ENCODE measurements at regions not wholly inside any gene's neighbourhood (a gene's known extent, or its start where the extent isn't known, plus 50 kb on each side); places are given as distances from the start of the nearest gene placed in this dataset.

DNA sequence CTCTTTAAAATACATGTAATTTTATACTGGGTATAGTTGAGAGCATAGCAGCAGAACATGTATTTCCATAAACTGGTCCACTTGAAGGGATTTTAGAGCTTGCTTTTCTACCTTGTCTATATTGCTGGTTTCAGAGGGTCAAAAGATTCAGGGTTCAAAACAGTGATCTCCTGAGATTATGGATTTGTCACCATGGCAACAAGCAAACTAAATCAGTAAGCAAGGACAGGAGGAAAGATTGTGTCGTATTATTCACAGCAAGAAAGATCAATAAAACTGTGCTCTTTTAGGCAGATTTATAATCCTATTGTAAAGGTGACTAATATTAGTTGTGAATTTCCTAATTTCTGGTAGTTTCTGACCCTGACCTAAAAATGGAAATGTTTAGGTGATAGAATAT lies 496.4 kb downstream of the LMO7 start:
- no peak for DNase-seq (ENCODE audit: low read depth in 2 of 3, low spot score in 2 of 3)

DNA sequence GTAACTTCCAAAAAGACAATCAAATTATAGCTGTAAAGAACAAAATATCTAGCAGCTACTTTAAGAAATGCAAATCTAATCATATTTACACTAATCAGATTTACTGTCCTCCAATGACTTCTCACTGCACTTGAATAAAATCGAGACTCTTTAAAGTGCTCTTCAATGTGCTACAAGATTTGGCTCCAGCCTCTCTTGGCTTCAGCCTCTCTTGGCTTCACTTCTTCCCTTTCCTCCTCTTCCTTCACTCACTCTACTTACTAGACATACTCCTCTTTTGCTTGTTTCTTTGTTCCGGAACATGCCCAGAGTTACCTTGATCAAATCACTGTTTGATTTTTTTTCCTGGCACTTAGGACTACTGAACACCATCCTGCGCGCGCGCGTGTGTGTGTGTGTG lies 495.4 kb downstream of the LMO7 start:
- no peak for DNase-seq (ENCODE audit: low read depth in 2 of 3, low spot score in 2 of 3)

DNA sequence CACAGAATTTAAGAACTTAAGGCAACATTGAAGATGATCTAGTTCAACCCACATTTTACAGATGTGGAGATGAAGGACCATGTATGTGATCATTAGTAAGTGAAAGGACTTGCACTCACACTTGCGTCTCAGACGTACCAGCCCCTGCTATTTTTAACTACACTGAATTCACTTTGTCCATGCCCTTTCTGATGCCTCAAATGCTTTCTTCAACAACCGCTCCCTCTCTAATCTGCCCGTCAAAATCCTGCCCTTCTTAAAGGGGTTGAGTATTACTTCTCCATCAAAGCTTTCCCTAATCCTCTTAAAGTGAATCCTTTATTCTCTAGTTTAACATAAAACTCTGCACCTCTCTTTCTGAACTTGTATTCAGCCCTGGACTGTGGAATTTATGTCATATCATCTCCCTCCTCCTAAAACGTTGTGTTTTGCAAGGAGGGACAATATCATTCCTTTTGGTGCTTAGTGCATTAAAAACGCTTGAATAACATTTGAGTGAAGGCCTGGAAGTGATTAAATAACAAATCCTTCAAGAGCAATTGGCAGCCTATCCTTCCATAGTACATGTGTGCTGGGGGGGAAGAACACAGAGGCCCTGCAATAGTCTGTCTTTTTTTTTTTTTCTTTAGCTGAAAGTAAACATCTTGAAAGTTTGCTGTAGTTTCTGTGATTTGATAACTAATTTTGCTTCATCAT lies 493.3 kb downstream of the LMO7 start:
- DNase-seq (ENCODE audit: low read depth in 2 of 3, low spot score in 2 of 3): no peak

DNA sequence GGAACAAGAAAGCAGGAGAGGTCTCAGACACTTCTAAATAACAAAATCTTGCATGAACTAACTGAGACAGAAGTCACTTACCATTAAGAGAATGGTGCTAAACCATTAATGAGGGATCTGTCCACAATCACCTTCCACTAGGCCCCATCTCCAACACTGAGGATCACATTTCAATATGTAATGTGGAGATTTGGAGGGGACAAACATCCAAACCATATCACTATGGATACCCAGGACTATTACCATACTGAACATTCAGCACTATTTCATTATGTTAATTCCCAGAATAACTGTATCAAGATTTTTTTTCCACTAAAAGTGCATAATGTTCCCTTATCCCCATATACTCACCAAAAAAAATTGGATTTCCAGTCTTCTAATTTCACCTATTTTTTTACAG lies 491.8 kb downstream of the LMO7 start:
- no peak for DNase-seq (ENCODE audit: low read depth in 2 of 3, low spot score in 2 of 3)

DNA sequence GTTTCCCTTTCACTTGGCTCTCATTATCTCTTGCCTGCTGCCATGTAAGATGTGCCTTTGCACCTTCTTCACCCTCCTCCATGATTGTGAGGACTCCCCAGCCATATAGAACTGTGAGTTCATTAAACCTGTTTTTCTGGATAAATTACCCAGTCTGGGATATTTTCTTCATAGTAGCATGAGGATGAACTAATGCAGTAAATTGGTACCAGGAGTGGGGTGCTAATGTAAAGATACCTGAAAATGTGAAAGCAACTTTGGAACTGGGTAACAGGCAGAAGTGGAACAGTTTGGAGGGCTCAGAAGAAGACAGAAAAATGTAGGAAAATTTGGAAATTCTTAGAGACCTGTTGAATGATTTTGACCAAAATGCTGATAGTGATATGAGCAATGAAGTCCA lies 487.4 kb downstream of the LMO7 start:
- DNase-seq (ENCODE audit: low read depth in 2 of 3, low spot score in 2 of 3): no peak

DNA sequence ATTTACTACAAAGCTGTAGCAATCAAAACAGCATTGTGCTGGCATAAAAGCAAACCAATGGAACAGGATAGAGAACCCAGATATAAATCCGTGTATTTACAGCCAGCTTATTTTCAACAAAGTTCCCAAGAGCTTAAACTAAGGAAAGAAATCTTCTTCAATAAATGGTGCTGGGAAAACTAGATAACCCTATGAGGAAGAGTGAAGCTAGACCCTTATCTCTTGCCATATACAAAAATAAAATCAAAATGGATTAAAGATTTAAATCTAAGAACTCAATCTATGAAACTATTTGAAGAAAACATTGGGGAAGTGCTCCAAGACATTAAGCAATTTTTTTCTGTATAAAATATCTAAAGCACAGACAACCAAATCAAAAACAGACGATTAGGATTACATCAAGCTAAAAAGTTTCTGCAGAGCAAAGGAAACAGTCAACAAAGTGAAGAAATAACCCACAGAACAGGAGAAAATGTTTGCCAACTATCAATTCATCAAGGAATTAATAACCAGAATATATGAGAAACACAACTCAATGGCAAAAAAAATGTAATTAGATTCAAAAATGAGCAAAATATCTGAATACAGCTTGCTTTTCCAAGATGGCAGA lies 480.7 kb downstream of the LMO7 start:
- DNase-seq (ENCODE audit: low read depth in 2 of 3, low spot score in 2 of 3): no peak

DNA sequence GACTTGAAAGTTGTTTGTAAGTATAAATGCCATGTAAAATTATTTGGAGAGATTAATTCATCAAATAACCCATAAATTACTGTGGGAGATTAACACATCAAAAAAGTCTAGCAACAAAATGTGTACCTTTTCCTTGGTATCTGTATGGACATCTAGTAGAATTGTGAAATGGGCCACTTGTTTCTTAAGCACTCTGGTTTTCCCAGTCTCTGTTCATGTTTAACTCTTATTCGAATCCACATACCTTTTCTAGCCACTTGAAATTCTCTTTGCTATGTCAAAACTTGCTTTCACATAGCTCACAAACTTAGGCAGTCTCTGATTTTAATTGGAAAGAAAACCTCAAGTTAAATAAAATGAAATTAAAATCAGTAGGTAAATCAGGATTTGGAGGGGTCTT lies 470.6 kb downstream of the LMO7 start:
- no peak for DNase-seq (ENCODE audit: low read depth in 2 of 3, low spot score in 2 of 3)

DNA sequence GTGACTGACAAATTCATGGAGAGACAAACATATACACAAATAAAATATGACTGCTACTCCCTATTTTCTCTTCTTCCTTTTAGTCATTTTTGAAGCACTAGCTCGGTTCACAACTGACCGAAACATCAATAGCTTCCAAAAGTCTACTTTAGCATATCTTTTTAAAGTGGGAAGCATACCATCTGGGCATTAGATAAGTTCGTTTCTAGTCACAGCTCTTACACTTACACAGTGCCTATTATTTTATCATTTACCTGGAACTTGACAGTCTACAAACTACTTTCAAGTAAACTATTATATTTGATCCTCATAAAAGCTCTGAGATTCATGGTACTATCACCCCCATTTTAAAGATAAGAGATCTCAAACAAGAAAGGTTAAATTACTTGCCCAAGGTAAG lies 458.5 kb downstream of the LMO7 start:
- no peak for DNase-seq (ENCODE audit: low read depth in 2 of 3, low spot score in 2 of 3)

DNA sequence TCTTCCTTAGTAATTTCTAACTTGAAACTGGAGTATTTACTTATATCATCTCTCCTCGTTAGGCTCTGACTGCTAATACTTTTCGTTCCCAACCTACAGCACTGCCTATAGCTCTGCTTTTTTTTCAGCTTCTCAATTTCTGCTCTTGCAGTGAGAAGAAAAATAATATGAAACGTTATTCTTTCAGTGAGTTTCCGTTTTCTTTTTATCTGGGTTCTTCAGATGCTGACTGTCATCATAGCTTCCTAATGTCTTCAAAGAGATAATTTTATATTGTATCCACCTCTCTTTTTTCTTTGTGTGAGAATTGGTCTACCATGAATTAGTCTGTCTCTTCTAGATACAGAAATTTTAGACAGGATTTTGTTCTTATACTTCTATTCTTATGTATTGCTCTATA lies 454.9 kb downstream of the LMO7 start:
- DNase-seq (ENCODE audit: low read depth in 2 of 3, low spot score in 2 of 3): no peak

DNA sequence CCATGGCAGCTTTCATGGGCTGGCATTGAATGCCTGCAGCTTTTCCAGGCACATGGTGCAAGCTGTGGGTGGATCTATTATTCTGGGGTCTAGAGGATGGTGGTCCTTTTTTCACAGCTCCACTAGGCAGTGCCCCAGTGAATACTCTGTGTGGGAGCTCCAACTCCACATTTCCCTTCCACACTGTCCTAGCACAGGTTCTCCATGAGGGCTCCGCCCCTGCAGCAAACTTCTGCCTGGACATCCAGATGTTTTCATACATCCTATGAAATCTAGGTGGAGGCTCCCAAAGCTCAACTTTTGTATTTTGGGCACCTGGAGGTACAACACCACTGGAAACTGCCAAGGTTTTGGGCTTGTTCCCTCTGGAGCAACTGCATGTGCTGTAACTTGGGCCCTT lies 450.6 kb downstream of the LMO7 start:
- DNase-seq (ENCODE audit: low read depth in 2 of 3, low spot score in 2 of 3): no peak

DNA sequence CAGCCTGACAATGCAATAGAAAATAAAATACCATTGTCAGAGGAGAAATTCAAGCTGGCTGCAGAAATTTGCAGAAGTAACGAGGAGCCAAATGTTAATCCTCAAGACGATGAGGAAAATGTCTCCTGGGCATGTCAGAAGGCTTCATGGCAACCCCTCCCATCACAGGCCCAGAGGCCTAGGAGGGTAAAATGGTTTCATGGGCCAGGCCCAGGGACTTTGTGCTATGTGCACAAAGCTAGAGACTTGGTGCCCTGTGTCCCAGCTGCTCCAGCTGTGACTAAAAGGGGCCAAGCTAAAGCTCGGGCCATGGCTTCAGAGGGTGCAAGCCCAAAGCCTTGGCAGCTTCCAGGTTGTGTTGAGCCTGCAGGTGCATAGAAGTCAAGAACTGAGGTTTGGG lies 431.7 kb downstream of the LMO7 start:
- no peak for DNase-seq (ENCODE audit: low read depth in 2 of 3, low spot score in 2 of 3)

DNA sequence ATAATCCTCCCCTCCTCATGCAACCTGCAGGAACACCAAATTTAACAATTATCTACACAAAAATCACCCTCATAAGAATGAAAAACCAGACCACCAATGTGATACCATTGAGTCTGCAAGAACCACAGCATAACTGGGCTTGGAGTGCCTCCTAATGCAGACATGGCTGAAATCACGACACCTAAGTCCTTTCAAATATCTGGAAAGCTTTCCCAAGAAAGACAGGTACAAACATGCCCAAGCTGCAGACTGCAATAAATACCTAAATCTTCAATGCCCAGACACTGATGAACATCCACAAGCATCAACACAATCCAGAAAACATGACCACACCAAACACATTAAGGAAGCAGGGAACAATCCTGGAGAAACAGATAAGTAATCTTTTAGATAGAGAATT lies 417.1 kb downstream of the LMO7 start:
- no peak for DNase-seq (ENCODE audit: low read depth in 2 of 3, low spot score in 2 of 3)

DNA sequence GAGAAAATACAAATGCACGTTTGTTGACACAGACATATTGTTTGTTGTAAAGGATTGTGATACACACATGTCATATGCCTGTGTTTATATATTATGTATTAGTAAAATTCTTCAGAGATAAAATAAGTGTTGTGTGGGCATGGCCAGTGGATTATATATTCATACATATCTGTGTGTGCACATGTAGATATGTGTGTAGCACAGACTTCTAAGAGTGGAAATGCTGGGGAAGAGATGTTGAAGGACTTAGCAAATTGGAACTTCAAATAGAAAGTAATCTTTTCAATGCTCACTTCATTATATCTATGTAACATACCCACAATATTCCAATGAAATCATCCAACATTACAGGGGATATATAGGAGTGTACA lies 413.2 kb downstream of the LMO7 start:
- DNase-seq (ENCODE audit: low read depth in 2 of 3, low spot score in 2 of 3): no peak

DNA sequence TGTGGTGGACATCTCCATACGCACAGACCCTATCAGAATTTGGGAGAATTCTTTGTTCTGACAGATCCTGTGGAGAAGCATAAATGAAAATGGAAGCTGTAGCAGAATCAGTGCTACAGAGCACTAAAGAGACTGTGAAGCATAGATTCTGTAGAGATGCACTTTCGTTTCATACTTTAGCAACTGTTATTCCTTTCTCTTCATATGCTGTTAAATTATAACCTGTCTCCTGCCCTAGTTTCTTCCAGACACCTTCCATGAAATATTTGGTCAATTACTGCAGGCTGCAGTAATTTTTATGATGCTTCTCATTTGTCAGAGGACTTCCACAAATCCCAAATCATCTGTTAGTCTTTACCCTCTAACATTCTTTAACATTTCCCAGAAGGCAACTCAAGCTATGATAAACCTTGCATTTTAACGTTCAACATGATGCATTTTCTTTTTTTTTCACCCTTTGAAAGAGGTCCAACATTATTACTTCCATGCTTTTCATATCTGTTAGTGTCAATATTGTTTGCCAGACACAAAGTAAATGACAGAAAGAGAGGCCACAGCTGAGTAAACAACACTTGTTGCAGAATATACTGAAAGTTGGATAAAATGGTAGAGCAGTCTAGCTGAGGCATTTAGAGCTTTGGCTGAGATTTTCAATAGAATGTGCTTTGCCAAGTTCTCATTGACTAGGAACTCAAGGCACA lies 412.7 kb downstream of the LMO7 start:
- DNase-seq (ENCODE audit: low read depth in 2 of 3, low spot score in 2 of 3): no peak

DNA sequence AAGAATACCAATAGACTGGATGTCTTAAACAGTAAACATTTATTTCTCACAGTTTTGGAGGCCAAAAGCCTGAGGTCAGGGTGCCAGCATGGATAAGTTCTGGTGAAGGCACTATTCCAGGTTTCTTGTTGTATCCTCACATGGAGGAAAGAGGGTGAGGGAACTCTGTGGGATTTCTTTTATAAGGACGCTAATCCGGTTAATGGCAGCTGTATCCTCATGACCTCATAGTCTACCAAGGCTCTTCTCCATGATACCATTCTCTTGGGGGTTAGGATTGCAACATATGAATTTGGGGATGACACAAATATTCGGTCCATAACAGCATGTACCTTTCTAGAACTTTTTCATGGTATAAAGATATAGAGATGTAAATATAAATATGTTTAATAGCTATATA lies 412.0 kb downstream of the LMO7 start:
- DNase-seq (ENCODE audit: low read depth in 2 of 3, low spot score in 2 of 3): no peak

DNA sequence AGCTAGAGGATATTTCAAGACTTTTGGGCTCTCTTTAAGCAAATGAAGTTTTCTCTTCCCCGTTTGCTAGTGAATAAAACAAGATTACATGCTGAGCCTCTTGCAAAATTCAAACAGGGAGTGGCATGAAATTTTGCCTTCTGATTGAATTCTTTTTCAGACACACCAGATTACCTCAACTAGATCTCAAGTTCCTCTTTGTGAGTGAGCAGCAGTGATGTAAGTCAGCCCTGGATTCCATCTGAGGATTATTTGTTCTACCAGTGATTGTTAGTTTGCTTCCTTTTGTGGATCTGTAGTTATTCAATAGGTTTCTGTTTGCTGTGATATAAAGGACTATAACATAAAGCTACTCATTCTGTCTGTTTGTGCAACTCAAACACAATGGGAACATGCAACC lies 407.7 kb downstream of the LMO7 start:
- no peak for DNase-seq (ENCODE audit: low read depth in 2 of 3, low spot score in 2 of 3)

DNA sequence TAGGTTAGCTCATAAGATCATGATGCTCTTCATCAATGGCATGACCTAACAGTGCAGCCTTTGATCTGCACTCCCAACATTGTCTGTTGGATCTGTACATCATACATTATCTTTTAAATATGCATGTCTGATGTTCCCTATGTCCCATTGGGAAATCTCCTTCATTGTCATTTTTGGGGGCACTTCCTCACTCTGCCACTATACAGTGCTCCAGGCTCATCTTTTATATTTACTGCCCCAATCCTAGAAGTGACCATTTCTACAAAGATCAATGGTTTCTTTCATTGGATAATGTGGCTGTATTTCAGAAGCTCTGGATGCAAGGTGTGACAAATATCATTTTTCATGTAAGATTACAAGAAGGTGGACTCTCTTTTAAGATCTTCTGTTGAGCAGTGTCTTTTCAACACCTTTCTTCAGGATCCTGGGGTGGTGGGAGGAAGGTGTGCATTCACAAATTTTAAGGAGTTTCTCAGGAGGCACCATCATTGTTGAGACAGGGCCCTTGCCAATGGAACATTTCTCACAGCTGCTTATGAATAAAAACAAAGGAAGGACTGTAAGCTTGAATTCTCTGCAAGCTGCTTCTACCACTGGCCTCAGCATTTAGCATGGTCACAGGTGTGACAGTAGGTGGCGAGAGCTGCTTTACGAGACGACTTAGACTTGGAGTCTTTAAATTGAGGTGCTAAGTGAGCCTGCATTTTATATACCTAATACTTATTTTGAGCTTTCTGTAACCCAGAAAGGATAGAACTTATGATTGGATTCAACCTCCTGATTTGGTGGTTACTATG lies 403.0 kb downstream of the LMO7 start:
- no peak for DNase-seq (ENCODE audit: low read depth in 2 of 3, low spot score in 2 of 3)

DNA sequence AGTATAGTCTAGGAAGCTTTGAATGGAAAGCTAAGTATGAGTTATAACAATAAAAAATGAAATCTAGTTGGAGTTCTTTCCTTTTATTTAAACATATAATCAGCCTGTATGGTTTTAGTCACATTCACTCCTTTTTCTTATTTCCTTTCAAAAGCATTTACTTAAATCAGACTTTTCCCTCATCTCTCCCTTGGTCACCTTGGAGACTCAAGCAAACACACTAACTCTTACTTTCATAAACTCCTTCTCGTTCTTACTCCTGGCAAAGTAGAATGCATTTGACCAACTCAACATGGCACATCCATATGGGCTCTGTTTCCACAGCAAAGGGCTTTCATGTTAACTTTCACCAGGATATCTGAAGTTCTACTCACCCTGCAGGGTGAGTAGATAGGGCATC lies 400.0 kb downstream of the LMO7 start:
- DNase-seq (ENCODE audit: low read depth in 2 of 3, low spot score in 2 of 3): no peak

DNA sequence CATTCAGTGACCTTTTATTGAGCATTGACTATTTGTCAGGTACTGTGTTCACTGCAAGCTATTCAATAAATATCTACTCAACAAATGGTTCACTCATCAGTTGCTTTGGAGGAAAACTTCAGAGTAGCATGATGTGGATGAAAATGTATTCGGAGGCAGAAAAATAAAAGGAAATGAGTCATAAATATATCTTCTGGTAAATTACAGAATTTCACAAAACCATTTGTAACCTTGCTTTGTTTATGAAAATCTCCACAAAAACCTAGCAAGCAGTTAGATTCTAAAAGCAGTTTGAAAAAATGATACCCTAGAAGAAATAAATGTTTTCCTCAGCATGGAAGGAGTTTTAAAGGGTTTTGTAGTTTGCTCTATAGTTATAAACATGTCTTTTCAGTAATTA lies 399.6 kb downstream of the LMO7 start:
- no peak for DNase-seq (ENCODE audit: low read depth in 2 of 3, low spot score in 2 of 3)

DNA sequence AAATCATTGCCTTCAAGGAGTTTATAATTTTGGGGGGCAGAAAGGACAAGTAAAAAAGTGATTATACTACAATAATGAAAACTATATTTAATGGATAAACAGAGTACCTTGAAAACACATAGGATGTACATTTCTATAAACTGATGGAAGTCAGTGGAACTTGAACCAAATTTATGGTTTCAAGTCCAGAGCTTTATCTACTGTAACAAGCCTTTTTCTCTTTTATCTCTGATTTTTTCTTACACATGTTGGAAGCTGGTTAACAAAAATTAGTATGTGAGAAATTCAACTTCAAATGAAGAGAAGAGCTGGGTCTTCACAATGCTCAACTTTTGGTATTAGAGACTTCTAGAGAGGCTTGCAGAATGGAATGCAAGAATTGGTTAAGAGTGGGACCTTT lies 393.6 kb downstream of the LMO7 start:
- DNase-seq (ENCODE audit: low read depth in 2 of 3, low spot score in 2 of 3): no peak

DNA sequence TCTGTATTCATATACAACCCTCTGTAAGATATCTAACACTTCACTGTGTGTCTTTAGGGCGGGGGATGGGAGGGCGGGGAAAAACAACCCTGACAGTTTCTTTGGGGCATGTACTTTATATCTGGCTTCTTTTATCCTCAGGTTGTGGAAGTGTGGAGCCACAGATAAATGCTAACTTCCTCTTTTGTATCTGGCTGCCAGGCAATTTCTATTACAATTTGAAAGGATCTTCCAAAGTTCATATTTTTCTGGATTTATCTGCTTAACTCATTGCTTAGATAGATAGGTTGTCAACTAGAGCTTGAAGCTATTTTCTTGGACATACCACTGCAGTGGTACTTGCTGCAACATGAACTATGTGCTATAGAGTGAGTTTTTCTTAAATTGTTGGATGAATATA lies 393.0 kb downstream of the LMO7 start:
- DNase-seq (ENCODE audit: low read depth in 2 of 3, low spot score in 2 of 3): no peak

DNA sequence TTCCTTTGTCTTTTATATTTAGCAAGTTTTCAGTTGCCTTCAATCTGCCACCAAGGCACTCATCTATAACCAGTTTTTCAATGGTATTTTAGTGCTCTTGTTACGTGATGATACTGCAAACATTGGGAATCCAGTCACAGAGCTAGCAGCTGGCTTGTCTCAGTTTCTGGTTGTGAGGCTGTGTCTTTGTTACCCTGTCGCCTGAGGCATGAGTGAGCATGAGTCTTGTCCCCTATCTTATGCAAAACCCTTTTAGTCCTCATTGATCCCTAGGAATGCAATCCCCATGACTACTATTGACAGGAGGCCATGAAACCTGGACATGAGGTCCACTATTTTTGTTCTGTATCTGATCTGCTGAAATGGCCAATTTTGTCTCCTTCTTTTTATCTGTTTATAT lies 391.0 kb downstream of the LMO7 start:
- DNase-seq (ENCODE audit: low read depth in 2 of 3, low spot score in 2 of 3): no peak

All from activated CD8-positive, alpha-beta memory T cell treated with anti-CD3 and anti-CD28 coated beads for 48 hours (primary cell).